Femur (tissue), 1 donor: ENCODE measurements at regions not wholly inside any gene's neighbourhood (a gene's known extent, or its start where the extent isn't known, plus 50 kb on each side); places are given as distances from the start of the nearest gene placed in this dataset.

ENCODE experiments used
- DNase-seq: peaks from one replicate; pipeline ENCODE4 v3.0.0-alpha.2; 2017

GRCh38 chr7:23981314-23981713, 271.3 kb downstream of the STK31 start:
- no peak for DNase-seq

GRCh38 chr7:23981758-23982157, 271.7 kb downstream of the STK31 start:
- no peak for DNase-seq

GRCh38 chr7:24005517-24005916, 278.5 kb upstream of the NPY start:
- DNase-seq = no peak

GRCh38 chr7:24010495-24010894, 273.5 kb upstream of the NPY start:
- no peak for DNase-seq

- no peak for DNase-seq
These were observed 266.5 kb upstream of the NPY start for GRCh38 chr7:24017519-24017918.

GRCh38 chr7:24018331-24018730, 265.7 kb upstream of the NPY start:
- DNase-seq = no peak

- DNase-seq = no peak
These were observed 264.1 kb upstream of the NPY start for GRCh38 chr7:24019841-24020240.

GRCh38 chr7:24024276-24025068, 259.5 kb upstream of the NPY start:
- no peak for DNase-seq

GRCh38 chr7:24025094-24025493, 258.9 kb upstream of the NPY start:
- DNase-seq = no peak

- no peak for DNase-seq
These were observed 258.2 kb upstream of the NPY start for GRCh38 chr7:24025765-24026164.

- DNase-seq = no peak
These were observed 257.6 kb upstream of the NPY start for GRCh38 chr7:24026351-24026750.

- DNase-seq = no peak
These were observed 254.9 kb upstream of the NPY start for GRCh38 chr7:24029068-24029467.

GRCh38 chr7:24034251-24034650, 249.7 kb upstream of the NPY start:
- DNase-seq = no peak

GRCh38 chr7:24035366-24036032, 248.5 kb upstream of the NPY start:
- no peak for DNase-seq

- DNase-seq = no peak
These were observed 248.0 kb upstream of the NPY start for GRCh38 chr7:24036033-24036412.

GRCh38 chr7:24038993-24039392, 245.0 kb upstream of the NPY start:
- DNase-seq = no peak

GRCh38 chr7:24039991-24040624, 243.9 kb upstream of the NPY start:
- no peak for DNase-seq

- DNase-seq = no peak
These were observed 242.0 kb upstream of the NPY start for GRCh38 chr7:24042028-24042427.

- no peak for DNase-seq
These were observed 234.7 kb upstream of the NPY start for GRCh38 chr7:24049296-24049695.

- DNase-seq = no peak
These were observed 232.9 kb upstream of the NPY start for GRCh38 chr7:24050991-24051560.

- no peak for DNase-seq
These were observed 232.3 kb upstream of the NPY start for GRCh38 chr7:24051651-24052050.

GRCh38 chr7:24052572-24053260, 231.3 kb upstream of the NPY start:
- no peak for DNase-seq

GRCh38 chr7:24054236-24054635, 229.8 kb upstream of the NPY start:
- no peak for DNase-seq
